GM21423 (cell line): ENCODE measurements at regions not wholly inside any gene's neighbourhood (a gene's known extent, or its start where the extent isn't known, plus 50 kb on each side); places are given as distances from the start of the nearest gene placed in this dataset.

Source experiments
- ATAC-seq: cut with Tn5 transposase; IDR thresholded peaks from one replicate; pipeline ENCODE4 v1.9.1; 2021; ENCODE audit warnings: mild to moderate bottlenecking, moderate library complexity; ENCODE audit not compliant: unreplicated experiment

DNA sequence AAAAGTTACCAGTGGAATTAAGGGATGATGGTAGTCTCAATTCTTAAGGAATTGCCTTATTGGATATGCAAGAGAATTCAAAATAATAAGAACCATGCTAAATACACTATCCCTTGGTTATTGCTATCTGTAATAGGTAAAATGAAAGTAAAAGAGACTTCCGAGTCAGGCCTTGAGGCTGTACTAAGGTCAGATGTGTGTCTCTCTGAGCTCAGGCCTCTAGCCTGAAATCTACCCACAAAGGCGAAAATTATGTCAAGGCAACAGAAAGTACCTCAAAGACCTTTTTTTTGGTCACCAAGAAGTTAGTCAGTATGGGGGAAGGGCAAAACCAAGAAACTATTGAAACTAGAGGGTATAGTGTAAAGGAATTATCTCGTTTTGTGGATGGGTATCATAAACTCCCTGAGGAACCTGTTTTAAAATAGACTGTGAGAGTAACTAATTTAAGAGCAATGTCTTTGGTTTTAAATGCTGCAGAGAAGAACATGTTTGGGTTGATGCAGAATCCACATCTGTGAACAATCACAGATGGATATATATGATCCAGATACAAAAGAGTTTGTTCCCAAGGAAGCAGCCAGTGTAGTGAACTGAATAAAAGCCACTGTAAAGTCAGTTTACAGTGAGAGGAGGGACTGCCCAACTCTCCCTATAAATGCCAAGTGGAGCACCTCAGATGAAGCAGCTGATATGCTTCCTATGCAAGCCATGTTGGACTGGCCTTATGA, 382.3 kb upstream of the SEMA6D start:
- no peak for ATAC-seq

DNA sequence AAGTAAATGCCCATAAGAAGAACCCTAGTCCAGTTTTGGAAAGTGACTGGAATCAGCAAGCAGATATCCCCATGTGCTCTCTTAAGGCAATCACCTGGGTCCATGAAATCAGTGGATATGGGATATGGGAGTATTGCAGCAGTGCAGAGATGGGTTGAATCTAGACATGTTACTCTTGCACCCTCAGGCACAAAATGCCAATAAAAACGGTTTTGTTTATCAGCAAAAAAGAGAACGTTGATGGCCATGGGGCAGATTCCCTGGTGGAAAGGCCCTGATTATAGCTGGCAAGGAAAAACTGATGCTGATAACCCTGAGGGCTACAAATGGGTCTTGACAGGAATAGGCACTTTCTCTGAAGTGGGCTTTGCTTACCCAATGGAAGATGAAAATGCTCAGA, 380.2 kb upstream of the SEMA6D start:
- no peak for ATAC-seq

DNA sequence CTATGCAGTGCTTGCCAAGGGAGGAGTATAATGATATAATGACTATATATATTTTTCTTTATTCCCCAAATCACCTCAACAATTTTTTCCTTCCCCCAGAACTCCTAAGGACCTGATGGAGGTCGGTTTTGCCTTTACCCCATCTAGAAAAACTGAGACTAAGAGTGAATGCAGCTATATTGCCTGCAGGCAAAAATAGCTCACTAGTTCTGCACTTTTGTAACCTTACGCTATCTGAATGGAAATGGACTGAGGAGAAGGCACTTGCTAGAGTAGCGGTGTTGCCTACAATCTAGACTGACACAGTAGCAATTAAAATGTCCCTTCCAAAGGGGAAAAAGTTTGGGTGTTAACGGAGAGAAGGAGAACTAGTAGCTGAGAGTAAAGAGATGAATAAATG, 379.5 kb upstream of the SEMA6D start:
- no peak for ATAC-seq

DNA sequence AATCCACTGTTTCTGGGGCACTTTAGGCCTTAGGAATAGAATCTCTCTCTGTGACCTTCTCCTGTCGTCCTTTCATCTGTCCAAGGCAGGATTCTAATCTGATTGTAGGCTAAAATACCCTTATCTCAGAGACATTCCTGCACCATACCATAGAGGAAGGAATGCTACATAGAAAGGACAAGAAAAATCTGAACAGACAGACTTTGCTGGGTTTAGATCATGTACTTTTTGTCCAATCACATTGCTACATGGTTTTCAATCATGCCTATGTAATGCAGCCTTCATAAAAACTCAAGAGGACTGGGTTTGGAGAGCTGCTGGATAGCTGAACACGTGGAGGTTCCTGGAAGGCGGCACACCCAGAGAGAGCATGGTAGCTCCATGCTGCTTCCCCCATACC, 378.5 kb upstream of the SEMA6D start:
- ATAC-seq = no peak

DNA sequence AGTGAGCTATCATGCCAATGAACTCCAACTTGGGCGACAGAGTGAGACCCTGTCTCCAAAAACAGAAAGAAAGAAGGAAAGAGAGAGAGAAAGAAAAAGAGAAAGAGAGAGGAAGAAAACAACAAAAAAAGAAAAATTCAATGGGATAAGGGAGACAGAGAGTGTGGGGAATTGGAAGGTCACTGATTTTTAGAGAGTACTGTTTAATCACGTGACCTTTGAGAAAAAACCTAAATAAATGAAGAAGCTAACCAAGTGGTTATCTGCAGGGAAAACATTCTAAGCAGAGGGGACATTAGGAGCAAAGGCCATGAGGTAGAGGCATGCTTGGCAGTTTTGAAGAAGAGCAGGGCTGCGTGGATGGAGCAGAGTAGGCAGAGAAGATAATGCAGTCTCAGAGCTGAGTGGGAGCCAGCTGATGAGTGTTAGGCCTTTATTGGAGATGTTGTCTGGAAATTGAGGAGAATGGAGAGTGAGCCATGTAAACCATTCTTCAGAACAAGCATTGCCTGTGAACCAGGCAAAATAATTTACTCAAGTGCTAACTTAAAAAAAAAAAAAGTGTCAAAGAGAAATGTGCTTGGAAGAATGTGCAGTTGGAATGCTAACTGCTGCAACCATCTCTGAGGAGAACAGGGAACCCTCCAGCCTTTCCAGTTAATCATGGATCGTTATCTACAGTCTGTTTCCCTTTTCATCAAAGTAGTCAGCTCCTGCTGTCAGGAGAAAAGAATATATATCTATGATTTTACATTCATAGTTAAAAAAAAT, 377.3 kb upstream of the SEMA6D start:
- no peak for ATAC-seq

DNA sequence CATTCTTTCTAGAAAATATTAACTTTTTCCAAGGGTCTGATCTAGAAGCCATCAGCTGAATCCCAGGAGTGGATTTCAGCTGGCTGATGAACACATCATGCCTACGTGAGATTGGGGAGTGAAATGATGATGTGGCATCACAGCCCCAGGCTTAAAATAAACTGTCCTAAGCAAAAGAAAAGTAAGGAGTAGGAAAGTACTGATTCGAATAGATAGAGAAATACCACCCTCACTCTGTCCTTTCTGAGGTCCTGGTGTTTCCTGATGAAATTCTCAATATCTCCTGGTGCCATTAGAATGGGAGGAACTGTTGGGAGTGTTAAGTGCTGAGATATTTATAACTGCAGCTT, 376.8 kb upstream of the SEMA6D start:
- ATAC-seq = no peak

DNA sequence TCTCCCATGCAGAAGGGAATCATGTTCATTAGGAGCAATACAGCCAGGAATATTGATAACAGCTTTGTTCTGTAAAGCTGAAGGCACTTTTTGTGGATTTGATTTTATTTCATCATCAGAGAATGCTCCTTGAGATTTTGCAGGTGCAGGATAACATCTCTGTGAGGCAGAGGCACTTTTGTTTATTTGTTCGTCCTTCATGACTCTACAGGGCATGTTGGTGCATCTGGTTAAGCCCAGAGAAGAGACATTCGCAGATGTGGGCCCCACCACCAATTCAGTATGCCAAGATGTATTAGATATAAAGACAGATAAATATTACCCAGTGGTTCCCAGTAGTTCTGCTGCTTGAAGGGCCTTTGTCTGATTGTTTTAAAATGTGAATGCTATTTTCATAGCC, 368.1 kb upstream of the SEMA6D start:
- ATAC-seq = no peak

DNA sequence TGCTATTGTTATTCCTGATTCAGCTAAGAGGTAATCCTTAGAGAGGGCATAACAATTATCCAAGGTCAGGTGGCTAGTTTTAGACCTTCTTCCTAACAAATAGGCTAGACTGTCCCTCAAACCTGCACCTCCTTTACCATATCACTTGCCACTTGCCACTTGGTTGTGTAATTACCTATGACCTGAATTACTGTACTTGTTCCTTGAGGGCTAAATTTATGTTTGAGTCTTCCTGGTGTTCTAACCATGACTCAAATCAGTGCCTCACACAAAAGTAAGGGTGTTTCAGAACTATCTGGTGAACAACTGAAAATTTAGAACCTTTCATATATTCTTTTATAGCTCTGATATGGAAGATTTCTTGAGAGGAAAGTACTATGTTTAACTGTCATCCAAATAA, 365.8 kb upstream of the SEMA6D start:
- ATAC-seq = no peak

DNA sequence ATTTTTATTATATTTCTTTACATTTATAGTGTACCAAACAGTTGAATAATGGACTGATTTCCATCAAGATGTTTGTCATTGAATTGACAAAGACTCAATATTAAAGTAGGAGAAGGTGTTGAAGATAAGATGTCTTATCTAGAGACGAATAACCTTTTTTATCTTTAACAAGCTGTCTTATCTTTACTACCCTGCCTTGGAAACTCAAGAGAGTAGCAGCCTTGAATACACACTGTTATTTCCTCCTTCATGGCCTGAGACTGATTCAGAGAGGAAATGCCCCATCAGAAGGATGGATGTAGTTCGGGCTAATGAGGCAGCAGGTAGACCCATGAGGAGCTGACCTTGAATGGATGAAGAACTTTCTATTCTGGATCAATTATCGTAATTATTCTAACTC, 365.1 kb upstream of the SEMA6D start:
- no peak for ATAC-seq

DNA sequence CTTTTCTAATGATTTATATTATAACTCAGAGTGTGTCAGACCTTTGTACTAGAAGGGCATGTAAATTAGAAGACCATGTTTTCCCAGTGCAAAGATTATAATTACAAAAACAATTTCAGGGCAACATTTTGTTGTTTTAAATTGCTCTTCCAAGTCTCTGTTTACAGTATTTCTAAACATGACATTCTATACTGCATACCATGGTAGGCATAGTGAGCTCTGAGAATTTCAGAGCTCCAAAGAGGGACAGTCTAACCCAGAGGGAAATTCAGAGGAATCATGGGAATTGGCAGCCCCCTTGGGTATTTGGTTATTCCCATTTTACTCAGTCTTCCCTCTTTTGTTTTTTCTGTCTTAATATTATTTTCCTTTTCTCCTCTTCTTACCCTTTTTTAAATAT, 361.5 kb upstream of the SEMA6D start:
- ATAC-seq = no peak

DNA sequence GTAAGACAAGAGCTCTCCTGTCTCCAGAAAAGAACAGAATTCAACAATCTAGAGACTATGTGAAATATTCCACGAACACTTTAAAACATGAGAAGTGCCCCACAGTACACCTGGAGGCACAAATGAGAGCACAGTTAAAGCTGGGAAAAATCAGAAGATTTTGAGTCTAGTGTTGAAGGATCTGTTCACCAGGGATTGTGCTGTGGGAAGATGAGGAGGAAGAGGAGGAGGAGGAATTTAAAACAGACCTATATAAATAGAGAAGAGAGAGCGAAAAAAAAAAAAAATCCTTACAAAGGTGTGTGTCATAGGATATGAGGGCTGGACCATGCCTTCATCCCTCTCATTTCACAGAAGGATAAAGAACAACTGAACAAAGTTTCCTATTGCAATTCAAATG, 361.0 kb upstream of the SEMA6D start:
- ATAC-seq = no peak

DNA sequence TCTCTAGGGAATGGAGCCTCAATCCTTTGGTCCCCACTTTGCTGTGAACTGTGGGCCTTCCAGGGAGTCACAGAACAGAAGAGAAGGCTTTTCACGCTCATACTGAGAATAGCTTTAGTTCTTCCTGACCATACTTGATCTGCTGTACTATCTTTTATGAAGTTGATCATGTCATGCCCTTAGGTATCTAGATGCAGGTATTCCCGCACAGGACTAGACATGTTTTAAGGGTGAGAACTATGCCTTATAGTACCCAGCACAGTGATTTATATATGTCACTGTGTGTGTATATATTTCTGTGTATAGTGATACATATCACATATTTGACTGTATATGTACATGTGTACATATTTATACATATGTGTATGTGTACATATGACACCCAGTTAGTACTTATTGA, 358.4 kb upstream of the SEMA6D start:
- no peak for ATAC-seq

DNA sequence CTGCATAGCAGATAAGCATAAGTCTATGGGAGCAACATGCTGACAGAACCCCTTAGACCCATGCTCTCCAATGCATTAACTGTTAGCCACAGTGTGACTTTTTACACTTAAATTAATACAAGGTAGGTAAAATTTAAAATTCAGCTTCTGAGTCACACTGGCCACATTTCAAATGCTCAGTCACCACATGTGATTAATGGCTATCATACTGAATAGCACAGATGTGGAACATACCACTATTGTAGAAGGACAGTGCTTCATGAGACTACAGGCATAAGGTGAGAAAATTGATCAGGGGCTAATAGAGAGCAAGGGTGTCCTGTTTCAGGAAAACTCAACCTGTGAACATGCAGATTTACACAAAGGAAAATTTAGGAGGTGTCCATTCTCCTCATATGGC, 357.0 kb upstream of the SEMA6D start:
- no peak for ATAC-seq

DNA sequence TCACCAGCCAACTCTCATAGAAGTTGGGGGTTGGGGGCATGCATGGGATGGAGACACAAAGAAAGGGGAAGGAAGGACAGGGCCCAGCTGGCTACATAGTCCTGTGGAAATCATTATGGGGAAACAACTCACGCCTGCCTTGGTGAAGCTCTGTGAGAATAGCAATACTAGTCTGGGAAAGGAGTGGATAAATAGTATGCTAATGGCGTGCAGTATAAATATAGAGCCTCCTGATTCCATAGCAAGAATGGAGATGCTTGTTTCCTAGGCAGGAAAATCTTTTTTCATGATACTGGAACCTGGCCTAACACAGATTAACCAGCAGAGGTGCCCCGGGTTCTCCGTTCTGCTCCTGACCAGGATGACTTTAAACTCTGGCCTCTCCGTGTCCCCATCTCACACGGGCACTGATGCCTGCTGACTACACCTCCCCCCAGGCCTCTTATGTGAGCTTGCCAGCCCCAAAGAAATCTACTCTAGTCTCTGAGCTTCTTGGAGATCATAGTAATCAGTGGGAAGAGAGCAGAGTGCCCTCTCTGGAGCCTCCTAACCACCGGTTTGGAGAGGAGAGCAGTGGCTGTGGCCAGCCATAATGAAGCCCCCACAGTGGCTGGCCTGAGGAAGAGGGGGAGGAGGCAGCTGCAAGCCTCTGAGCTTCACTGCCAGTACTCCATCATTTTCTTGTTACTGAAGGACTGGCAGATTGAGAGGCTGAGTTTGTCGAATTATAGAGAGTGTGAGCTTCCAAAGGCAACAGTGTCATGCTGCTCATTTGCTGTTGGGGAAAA, 355.0 kb upstream of the SEMA6D start:
- ATAC-seq = no peak

DNA sequence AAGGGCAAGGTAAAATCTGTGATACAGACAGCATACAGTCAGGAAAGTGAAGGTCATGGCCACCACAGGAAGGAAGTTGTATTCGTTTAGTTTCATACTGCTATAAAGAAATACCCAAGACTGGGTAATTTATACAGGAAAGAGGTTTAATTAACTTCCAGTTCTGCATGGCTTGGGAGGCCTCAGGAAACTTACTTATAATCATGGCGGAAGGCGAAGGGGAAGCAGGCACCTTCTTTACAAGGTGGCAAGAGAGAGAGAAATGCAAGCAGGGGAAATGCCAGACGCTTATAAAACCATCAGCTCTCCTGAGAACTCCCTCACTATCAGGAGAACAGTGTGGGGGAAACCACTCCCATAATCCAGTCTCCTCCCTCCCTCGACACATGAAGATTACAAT, 353.7 kb upstream of the SEMA6D start:
- no peak for ATAC-seq

DNA sequence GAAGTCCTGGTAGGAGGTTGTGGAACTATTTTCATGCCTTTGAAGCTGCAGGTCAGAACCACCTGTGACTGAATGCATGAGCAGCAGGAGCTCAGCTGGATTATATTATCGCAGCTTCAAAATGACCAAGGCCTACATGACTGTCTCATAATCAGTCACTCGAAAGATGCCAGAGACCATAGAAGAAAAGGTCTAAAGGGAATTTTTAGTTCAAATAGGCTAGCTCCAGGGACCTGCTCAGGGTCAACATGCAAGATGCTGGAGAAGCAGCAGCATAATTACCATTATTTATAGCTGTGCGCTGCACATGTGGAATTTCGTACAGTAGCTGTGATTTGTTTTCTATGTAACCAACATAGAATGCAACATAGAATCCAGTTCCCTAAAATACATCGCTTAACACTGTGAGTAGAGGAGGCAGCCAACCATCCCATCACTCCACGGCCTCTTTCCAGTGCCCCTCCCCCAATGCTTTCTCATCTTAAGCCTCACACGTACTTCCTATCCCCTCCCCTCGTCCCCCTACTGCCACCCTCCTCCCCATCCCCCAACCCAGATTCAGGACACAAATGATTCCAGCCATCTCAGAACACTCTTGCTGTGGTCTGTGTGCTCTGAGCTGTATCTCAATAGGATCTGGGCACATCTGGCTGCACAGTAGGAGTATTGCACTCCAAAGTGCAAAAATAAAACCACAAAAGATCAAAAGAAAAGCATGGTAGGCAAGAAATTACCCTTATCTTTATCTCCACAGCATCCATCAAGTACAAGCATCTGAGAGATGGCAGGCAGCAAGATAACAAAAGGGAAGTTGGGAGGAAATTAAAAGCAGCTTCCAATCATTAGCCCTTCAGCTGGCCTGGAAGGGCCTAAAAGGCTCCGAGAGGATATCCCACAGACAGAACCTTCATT, 352.8 kb upstream of the SEMA6D start:
- ATAC-seq = no peak

DNA sequence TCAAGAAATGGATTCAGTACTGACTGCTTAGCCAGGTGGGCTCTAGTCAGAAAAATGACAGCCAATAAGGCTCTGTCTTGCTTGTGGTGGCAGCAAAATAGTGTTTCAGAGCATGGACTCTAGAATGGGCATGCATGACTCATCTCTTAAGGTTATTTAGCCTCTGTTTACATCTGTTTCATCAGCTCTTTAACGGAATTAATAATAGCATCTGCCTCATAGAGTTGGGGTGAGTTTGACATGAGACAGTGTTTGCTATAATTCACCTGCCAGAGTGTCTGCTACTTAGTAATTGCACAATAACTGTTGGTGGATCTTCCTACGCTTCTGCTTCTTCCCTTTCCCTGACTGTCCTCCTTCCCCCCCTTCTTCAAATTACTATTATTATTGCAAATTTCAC, 350.4 kb upstream of the SEMA6D start:
- ATAC-seq = no peak

DNA sequence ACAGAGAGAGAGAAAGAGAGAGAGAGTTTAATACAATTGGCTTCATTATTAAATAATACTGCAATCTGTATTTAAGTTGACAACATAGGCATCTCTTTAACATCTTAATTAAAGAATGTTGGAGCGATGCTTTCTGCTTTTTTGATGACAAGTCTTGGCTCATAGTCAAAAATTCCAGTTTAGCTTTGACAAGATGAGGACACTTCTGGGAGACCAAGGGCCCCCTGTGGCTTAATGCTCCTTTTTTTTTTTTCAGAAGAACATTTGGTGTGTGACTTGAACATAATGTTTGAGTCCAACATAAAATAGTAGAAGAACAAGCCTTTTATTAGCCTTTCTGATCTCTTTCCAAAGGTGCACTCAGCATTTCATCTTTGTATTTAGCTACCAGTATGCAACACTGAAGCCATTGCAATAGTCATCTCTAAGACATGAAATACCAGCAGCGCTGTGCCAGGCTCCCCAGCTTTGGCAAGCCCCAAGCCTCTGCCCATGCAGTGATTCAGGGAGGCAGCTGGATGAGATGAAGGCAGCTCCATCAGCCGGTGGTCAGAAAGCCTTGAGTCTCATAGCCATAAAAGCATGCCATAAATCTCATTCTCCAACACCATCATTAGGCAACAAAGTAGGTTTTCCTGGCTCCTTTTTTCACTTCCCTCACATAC, 349.4 kb upstream of the SEMA6D start:
- no peak for ATAC-seq

DNA sequence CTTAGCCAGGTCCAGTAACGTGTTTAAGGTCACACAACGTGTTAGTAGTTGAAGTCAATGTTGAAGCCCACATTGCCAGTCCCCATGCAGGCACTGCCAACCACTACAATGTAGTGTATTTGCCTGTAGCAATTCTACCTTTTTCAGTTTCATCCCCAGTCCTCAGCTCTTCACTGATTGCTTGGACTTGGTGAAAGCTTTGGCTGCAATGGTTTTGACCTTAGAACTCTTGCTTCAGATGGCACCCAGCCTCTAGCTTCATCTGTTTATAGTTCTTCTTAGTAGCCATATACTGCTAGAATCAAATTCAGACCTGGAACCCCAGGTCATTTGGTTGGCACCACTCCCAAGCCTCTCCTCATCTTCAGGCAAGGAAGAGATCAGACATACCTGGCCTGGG, 345.4 kb upstream of the SEMA6D start:
- ATAC-seq = no peak

DNA sequence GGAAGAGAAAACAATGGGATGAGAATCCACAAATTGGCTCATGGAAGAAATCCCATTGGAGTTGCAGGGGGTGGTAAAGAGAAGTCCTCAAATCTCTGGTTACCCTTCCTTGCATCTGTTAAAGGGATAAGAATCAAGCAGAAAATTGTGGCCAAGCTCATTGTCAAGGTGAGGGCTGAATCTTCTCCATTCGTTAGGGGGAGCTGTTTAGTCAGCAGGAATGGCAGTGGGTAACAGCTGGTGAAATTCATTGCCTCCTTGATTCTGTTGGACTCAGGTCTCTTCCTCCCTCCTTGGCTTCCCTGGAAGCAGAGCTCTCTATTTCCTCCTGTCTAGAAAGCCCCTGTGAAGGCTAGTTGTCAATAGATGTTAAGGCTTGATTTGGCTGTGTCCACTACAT, 343.1 kb upstream of the SEMA6D start:
- ATAC-seq = no peak
